Cardiac muscle cell (in vitro differentiated cells and primary cell): ENCODE measurements at regions not wholly inside any gene's neighbourhood (a gene's known extent, or its start where the extent isn't known, plus 50 kb on each side); places are given as distances from the start of the nearest gene placed in this dataset.

Experiments used
- DNase-seq, 2 donors: peaks; one replicate each; pipeline versions ENCODE4 v3.0.0 to v3.0.0-alpha.2; 2010 to 2017; ENCODE audit warnings: low read depth in 1 of 2, low spot score in 1 of 2
- H3K27ac ChIP-seq: fragments of 200-600 bp; sonication (generic); 2 replicates; pipeline ENCODE4 v1.5.1; 2016
- H3K27me3 ChIP-seq: fragments of 200-600 bp; sonication (generic); 2 replicates; pipeline ENCODE4 v1.6.0; 2016; ENCODE audit warnings: control low read depth
- H3K36me3 ChIP-seq: fragments of 200-600 bp; sonication (generic); 2 replicates; pipeline ENCODE4 v1.5.1; 2016; ENCODE audit warnings: control low read depth
- H3K4me1 ChIP-seq: fragments of 200-600 bp; sonication (generic); 2 replicates; pipeline ENCODE4 v1.8.1; 2017; ENCODE audit warnings: low read depth, mild to moderate bottlenecking, mixed run types
- H3K4me3 ChIP-seq: fragments of 200-600 bp; sonication (generic); 2 replicates; pipeline ENCODE4 v1.5.1; 2016; ENCODE audit warnings: mild to moderate bottlenecking
- H3K9me3 ChIP-seq: fragments of 200-600 bp; sonication (generic); 2 replicates; pipeline ENCODE4 v1.5.1; 2017; ENCODE audit warnings: low read depth, mild to moderate bottlenecking, control low read depth
- TF ChIP-seq, protein P1 (sequence below): IDR thresholded peaks from 2 replicates; pipeline ENCODE4 v1.5.1; 2012; ENCODE audit warnings: low read depth, mild to moderate bottlenecking, low read length

DNA sequence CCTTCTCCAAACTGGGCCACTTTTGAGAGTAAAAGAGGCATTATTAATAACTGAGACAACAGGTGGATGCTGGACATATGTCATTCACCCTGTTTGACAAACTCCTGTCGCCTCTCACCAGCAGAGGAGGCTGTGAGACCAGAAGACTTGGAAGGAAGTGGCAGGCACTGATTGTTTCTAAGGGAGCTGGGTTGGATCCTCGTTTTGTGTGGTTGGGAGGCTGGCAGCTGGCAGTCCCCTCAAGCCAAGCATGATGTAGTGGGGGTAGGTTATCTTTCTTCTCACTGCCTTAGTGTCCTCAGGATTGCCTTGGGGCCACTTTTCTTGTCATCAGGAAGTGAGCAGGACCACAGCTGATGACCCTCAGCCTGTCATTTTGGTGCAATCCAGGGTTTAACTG is 86.5 kb upstream of the KCNJ15 start:
- no peak overlapping the region for H3K27ac ChIP-seq
- TF ChIP-seq, protein P1, sequence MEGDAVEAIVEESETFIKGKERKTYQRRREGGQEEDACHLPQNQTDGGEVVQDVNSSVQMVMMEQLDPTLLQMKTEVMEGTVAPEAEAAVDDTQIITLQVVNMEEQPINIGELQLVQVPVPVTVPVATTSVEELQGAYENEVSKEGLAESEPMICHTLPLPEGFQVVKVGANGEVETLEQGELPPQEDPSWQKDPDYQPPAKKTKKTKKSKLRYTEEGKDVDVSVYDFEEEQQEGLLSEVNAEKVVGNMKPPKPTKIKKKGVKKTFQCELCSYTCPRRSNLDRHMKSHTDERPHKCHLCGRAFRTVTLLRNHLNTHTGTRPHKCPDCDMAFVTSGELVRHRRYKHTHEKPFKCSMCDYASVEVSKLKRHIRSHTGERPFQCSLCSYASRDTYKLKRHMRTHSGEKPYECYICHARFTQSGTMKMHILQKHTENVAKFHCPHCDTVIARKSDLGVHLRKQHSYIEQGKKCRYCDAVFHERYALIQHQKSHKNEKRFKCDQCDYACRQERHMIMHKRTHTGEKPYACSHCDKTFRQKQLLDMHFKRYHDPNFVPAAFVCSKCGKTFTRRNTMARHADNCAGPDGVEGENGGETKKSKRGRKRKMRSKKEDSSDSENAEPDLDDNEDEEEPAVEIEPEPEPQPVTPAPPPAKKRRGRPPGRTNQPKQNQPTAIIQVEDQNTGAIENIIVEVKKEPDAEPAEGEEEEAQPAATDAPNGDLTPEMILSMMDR: peak; percentile 43
- H3K4me1 ChIP-seq: no peaks in the 10 kb centered on the region
- H3K9me3 ChIP-seq: no peaks in the 10 kb centered on the region
- no peaks in the 10 kb centered on the region for H3K27me3 ChIP-seq
- peak in 1 of 2 donors; percentile 36 for DNase-seq
- H3K36me3 ChIP-seq: no peaks in the 10 kb centered on the region
- H3K4me3 ChIP-seq: no peak overlapping the region

DNA sequence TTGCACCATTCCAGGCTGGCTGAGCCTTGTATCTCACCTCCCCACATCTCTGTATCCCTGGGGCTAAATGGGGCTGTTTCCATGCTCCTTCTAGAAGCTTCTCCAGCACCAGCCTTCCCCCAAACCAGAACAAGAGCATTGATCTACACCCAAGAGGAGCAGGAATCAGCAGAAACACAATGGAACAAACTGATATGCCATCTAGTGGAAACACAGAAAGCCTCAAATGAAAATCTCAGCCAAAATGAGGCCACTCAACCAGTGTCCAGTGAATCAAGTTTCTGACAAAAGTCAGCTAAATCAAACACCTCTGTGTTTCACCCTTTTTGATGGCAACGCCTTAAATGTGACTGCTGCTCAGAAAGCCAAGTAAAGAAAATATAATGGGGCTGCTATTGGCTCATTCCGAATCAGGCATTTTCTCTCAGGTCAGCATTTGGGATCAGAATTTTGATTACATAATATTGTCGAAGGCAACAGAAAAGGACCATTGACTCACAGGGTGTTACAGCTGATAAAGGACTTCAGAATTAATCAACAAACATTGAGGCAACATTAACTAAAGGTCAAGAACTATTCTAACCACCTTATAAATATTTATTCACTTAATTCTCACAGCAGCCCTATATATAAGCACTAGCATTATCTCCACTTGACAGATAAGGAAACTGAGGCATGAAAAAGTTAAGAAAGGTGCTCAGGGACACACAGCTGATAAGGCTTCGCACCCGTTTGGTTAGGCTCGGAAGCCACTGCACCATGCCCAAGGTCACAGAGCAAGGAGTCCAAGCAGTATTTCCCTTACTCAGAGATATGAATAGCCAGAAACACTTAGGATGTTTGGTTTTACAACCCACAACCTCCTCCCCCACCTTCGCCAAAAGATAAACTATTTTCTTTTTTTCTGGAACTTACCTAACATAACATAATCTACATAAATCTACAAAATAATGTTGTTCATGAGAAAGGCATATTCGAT is 85.8 kb upstream of the KCNJ15 start:
- DNase-seq: no peak
- TF ChIP-seq, protein P1: peak; percentile 8
- H3K9me3 ChIP-seq: no peaks in the 10 kb centered on the region
- H3K27ac ChIP-seq: no peak overlapping the region
- no peak overlapping the region for H3K4me3 ChIP-seq
- no peaks in the 10 kb centered on the region for H3K36me3 ChIP-seq
- no peaks in the 10 kb centered on the region for H3K4me1 ChIP-seq
- H3K27me3 ChIP-seq: no peaks in the 10 kb centered on the region

DNA sequence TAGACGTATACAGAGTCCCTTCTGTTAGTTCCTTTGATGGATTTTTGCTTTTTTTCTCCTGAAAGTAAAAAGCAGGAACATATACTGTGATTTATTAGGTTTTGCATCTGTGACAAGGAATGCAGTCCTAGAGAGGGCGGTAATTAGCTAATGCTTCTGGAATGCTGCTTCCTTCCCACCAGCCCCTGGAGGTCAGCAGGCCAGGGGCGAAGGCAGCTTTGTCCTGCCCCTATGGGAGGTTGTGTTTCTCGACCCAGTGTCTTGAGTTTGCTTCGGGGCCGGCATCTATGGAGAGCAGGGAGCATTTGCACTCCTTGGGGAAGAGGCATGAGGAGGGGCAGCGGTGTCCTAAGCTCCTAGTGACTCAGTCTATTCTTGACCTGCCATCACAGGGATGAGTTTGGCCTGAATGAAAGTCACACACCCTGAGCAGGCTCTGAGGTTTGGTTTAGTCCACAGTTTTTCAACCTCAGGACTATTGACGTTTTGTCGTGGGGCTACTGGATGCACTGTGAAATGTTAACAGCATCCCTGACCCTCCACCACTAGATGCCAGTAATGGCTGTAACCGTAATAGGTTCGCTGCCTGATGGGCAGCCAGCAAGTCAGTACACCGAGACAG is 85.0 kb upstream of the KCNJ15 start:
- no peak overlapping the region for H3K4me3 ChIP-seq
- no peaks in the 10 kb centered on the region for H3K27me3 ChIP-seq
- TF ChIP-seq, protein P1: peak; percentile 10
- no peaks in the 10 kb centered on the region for H3K4me1 ChIP-seq
- H3K9me3 ChIP-seq: no peaks in the 10 kb centered on the region
- DNase-seq: peak; percentile 31 to 46
- H3K27ac ChIP-seq: no peak overlapping the region
- H3K36me3 ChIP-seq: no peaks in the 10 kb centered on the region

DNA sequence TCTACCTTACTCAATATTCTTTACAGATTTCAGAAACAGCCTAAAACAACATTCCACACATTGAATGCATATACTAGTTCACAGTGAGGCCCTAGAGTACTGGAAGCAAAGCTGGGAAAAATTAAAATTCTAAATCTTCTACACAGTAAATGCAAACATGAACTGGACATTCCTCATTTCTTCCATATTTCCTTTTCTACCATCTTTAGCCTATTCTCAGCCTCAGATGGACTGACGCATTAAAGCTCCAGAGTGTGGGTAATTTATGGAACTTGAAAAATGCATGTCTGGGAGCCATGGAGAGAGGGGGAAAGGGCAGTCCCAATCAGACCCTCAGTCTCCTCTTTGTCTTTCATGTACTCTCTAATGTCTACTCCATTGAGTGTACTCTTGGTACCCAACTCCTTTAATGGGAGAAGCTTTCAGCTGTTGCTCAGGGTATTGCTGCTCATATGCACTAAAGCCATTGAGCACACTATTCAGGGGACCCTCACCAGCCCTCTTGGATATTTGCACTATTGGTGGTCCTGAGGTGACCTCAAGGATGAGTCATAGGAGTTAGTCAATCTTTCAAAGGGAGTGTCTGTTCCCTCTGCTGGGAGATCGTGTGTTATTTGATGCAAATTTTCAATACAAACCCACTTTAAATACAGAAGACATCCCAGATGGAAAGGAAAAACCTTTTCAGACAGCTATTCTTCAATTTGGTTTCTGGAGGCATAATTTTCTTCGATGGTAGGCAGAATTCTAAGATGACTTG is 83.3 kb upstream of the KCNJ15 start:
- H3K4me1 ChIP-seq: no peaks in the 10 kb centered on the region
- H3K36me3 ChIP-seq: no peaks in the 10 kb centered on the region
- no peaks in the 10 kb centered on the region for H3K27me3 ChIP-seq
- H3K27ac ChIP-seq: no peak overlapping the region
- no peak overlapping the region for H3K4me3 ChIP-seq
- TF ChIP-seq, protein P1: no peak
- no peak for DNase-seq
- no peaks in the 10 kb centered on the region for H3K9me3 ChIP-seq

DNA sequence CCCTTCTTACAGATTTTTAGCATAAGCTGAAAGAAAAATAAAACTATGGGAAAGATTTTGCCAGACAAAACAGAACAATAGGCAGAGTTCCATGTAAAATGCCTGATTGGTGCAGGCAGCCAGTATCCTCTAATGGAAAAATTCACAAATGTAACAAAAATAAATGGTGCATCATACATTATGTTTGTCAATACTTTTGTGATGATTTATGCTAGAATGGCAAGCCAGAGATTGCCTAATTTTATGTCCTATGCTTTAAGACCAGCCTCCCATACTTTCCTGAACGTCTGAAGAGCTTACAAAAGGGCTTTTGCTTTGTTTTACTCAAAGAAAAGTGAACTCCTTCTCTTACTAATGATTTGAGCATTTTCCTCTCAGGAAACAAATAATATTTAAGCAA is 81.5 kb upstream of the KCNJ15 start:
- Histone ChIP-seq H3K4me3 (no peak overlapping the region), H3K4me1 (no peaks in the 10 kb centered on the region), H3K27ac (no peak overlapping the region)

More for the DNA sequence above, 81.5 kb upstream of the KCNJ15 start:
- DNase-seq: no peak
- Histone ChIP-seq H3K36me3 (no peaks in the 10 kb centered on the region), H3K27me3 (no peaks in the 10 kb centered on the region), H3K9me3 (no peaks in the 10 kb centered on the region)
- TF ChIP-seq, protein P1: no peak
